ENCODE measurements at regions not wholly inside any gene's neighbourhood (a gene's known extent, or its start where the extent isn't known, plus 50 kb on each side); places are given as distances from the start of the nearest gene placed in this dataset.

DNA sequence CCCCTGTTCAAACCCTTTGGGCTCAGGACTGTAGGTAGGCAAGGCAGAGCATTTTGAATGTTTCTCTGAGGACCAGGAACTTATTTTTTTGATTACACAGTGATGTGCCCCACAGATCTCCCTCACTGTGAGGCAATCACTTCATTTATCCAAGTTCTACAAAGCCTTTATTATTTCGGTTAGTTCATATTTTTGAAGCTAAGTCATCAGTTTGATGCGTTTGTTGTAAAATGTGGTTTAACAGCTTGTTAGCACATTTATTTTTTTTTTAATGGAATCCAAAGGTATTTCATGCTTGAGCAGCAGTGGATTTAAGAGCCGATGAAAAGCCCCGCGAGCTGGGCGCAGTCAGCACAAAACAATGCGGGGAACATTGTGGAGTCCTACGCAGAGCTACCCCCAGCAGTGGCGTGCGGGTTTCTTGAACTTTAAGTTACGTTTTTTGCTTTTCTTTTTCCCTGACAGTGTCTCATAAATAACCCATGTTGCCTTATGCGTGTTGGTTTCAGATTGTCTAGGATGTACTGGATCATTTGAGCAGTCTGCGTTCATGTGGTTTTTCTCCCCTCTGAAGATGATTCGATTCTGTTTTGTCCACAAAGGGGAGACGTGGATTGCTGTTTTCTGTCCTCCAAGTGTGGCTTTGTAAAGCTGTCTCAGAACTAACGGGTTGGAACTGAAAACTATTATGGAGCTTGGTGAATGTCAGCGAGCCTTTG is 233.6 kb upstream of the BMP2 start:
- DNase-seq = no peak

DNA sequence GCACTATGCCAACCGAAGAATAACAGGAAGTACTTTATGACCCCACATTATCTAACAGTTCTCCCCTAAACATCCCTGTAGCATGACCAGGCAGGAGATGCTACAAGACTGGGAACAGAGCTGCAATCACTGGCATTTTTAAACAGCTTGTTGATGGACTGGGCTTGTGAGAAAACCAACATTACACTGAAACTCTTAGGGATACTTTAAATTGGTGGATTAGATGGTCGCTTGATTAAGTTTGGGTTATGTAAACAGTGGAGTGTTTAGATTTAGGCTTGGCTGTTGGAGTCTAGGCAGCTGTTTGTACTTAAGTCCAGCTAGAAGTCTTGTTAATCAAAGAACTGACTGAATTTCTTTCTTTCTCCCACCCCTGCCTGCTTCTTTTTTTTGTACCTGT is 234.1 kb upstream of the BMP2 start:
- no peak for DNase-seq

DNA sequence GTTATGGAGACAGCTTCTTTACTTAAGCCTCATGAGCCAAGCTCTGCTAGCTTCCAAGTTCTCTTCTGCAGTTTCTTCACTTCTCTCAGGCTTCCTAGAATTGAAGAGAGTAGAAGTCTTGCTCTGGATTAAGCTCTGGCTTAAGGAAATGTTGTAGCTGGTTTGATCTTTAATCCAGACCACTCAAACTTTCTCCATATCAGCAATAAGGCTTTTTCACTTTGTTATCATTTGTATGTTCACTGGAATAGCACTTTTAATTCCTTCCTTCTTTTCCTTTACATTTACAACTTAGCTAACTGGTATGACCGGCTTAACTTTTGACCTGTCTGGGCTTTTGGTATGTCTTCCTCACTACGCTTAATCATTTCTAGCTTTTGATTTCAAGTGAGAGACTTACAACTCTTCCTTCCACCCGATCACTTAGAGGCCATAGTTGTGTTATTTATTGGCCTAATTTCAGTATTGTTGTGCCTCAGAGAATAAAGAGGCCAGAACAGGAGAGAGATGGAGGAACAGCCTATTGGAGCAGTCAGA is 236.6 kb upstream of the BMP2 start:
- DNase-seq = peak; percentile 3

DNA sequence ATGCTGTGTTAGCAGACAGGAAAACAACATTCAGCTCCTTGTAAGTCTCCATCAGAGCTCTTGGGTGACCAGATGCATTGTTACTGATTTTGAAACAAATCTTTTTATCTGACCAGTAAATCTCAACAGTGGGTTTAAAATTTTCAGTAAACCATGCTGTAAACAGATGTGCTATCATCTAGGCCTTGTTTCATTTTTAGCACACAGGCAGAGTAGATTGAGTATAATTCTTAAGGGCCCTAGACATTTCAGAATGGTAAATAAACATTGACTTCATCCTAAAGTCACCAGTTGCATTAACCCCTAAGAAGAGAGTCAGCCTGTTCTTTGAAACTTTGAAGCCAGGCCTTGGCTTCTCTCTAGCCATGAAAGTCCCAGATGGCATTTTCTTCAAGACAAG is 237.2 kb upstream of the BMP2 start:
- no peak for DNase-seq

DNA sequence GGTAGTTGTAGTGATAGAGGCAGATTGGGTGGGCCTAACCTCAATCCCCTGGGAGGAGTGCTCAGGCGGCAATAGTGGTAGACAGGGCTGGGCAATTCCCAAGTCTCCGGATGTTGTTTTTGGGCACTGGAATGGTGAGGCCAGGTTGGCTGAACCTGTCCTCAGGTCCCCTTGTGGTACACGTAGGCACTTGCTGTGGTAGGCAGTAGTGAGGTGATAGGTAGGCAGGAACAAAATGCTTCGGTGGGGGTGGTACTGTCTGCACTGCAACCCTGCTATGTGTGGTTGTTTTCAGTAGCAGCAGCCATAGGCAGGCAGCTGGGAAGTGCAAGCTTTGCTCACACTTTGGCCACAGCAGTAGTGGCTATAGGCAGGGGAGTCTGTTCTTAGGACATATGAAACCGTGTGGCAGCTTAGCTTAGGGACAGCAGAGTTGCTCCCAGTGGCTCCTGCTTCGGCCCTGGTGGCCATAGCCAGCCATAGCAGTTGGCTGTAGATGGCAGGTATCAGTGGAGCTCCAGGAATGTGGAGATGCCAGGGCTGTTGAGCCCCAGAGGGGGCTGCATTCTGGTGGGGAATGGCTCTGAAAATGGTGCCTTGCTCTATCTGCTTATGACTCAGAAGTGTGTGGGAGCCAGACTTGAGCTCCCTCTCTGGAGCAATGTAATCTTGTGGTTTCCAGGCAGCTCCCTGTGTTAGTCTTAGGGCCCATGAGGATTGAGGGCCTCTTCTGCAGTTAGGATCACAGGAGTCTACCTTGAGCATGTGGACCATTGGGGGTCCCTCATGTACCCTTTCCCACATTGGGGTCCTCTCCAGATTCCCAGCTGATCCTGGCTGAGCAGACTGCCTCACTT is 241.8 kb upstream of the BMP2 start:
- DNase-seq = no peak

DNA sequence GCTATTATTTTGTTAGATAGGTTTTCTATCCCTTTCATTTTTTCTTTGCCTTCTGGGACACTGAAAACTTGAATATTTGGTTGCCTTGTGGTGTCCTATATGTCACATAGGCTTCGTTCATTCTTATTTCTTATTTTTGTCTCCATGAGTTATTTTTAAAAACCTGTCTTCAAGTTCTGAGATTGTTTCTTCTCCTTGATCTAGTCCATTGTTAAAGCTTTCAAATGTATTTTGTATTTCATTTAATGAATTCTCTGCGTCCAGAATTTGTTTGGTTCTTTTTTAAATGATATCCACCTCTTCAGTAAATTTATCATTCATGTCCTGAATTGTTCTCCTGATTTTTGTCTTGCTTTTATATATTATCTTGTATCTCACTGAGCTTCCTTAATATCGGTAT is 243.2 kb upstream of the BMP2 start:
- no peak for DNase-seq

DNA sequence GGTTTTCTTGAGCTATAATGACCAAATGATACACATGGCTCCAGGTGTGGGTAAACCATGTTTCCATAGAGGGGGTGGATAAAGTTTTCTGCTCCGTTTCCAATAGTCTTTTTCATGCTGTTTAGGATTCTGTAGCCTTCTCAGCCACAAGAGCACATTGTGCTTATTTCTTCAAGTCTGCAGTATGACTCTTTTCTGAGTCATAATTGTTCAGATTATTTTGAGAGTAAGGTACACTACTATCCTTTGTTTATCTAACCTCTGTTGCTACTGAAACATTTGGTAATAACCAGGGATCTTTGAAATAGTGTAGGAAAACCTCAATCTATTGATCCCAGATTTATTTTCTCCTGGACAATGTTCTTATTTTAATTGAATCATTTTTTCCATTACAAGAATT is 247.9 kb upstream of the BMP2 start:
- no peak for DNase-seq

DNA sequence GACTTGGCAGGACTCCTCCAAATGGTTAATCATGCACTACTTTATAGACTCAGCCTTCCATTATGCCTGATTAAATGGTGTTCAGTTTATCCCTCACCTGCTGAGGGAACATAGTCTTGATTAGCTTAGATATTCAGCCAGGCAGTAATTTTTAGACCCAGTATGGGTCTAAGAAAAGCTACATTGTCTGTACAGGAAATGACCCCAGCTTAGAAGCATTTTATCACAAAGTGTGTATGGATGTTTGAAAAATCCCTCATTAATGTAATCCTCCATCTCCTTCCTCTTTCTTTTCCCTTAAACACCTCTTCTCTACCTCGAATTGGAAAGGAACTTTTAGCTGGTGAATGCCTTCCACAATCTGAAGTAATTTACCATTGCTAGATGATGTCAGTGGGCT is 252.2 kb upstream of the BMP2 start:
- DNase-seq = no peak

DNA sequence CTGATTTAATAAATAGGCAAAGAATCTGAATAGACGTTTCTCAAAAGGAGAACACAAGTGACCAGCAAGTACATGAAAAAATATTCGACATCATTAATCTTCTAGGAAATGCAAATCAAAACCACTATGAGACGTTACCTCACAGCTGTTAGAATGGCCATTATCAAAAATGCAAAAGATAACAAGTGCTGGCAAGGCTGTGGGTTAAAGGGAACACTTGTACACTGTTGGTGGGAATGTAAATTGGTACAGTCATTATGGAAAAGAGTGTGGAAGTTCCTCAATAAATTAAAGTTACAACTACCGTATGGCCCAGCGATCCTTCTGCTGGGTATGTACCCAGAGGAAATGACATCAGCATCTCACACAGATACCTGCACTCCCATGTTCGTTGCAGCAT is 253.9 kb upstream of the BMP2 start:
- no peak for DNase-seq

DNA sequence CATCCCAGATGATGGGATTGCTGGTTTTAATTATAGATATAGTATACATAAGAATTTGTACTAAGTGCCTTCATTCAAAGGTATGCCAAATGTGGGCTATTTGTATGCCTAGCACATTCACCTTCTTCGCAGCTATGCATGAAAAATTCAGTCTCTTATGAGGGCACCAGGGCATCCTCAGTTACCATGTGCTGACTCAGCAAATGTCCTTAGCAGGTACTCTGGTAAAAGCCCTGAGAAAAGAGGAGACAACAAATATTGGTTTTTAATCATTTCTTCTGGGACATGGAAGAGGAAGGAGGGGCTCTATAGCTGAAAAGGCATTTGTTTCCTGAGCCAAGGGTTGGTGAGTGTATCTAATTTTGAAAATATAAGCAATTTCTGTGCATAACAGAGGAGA is 258.1 kb upstream of the BMP2 start:
- no peak for DNase-seq

DNA sequence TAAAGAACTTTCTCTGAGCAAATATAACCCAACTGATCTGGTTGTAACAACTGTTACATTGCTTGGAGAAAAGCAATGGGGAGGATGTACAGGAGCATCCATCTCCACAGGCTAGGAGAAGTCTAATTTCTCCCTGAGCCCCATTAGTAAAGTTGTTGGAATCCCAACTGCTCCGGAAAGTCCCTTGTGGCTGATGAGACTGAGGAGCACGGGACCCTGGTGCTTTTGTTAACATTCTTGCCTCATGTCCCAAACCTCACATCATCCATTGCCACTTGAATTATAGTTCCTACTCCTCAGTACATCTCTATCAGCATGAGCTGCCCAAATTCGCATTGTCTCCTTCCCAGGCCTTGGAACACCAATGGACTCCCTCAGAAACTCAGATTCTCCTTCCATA is 260.6 kb upstream of the BMP2 start:
- no peak for DNase-seq

DNA sequence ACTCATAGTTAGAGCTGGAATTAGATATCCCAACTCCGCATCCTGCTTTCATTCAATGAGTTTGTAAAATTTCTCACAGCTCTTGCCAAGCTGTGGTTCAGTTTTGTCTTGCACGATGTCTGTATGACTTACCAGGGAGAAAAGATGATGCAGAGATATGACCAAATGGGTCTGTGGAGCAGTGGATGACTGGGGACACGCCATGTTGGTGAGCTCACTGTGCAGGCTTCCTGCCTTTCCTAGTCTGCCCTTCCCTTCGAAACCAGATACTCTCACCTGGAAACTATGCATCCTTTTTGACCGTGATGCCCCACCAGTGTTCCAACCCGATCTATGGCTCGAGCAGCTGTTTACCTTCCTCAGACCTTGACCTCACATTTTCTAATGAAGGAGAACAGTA is 262.7 kb upstream of the BMP2 start:
- no peak for DNase-seq

DNA sequence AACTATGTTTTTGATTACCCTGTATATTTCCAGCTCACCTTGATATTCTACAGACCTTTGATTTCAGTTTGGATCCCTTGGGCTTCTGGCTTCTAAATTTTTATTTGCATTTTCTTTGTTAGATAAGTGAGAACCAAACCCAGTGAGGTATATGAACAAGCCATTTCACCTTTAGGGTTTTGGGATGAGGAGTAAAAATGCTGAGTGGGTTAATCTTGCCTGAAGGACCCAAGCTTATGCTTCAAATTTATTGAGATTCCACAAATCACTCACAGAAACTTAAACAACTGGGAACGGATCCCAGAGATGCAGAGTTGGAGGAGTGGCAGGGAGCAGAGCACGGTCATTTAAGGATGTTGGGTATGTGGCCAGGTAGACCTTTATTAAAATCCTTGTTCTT is 263.3 kb upstream of the BMP2 start:
- no peak for DNase-seq

DNA sequence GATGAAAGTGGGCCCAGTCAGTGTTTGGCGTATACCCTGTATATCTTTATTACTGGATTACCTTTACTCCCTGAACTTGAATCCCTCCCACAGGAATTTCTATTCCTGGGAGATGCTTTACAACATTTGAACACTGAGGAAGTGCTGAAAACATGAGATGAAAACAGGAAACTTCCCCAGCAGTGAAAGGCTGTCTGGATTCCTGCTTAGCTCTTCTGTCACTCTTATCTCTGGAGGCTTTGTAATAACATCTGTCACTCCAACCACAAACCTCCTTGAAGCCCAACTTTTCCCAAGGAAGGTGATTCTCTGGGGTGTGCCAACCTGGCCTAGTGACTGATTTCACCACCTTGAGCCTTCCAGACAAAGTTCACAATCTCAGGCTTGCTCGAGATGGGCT is 264.5 kb upstream of the BMP2 start:
- DNase-seq = no peak

DNA sequence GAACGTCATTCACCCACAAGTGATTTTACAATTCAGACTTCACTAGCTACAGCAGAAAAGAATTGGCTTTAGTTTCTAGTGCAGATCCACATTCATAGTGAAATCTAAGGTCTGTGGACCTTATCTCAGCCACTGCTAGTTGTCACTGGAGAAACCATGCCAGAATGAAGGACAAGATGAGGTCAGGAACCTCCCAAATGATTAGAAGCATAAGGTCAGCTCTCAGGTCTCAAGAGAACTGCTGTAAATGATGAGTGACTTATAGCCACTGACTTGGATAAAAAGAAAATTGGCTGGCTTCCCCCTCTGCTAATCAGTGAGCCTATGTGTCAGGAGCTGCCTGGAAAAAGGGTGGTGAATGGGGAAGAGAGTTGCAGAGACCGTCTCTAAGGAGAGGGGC is 265.3 kb upstream of the BMP2 start:
- no peak for DNase-seq

DNA sequence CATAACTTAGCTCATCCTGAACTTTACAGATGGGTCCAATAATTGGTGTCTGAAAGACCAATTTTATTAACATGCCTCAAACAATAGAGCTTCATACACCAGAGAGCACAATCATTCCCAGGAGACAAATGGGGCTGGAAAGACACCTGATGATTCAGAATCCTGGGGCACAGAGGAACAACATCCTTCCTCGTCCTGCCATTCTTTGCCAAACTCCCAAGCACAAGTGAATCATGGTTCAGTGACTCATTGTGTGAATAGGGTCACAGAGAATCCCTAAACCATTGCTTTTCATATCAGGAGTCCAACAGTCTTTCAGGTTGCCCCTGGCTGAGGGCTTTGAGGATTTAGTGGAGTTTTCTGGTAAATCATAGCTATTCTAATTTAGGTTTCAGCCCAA is 266.4 kb upstream of the BMP2 start:
- no peak for DNase-seq

DNA sequence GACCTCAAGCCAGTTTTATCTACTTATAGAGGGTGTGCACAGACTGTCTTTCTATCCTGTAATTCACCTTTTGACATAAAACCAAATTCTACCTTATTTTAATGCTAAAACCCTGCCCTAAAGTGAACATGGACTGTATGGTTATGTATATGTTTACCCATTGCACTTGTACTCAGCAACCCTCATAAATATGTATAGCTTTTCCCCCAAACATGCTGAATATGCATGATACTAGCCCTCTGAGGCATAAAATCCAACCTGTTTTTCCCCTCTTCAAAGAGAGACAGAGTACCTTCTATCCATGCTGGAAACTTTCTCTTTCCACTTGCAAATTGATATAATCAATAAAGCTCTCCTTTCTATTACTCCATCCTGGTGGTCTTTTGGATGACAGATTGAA is 267.9 kb upstream of the BMP2 start:
- DNase-seq = no peak

DNA sequence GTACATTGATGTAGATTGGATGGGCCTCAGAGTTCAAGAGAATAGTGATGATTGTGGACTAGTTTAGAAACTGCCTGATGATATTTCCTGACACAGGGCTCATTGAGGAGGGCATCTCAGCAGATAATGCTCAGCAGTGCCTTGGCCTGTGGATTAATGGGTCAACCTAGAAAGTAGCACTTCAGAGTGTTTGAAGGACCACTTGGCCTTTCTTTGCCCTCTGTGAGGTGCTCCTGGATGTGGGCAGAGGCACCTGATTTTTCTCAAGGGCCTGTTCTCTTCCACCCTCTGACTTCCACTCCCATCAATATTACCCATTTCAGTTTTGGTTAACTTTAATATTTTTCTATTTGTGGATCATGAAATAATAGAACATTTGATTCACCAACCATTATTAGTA is 270.6 kb upstream of the BMP2 start:
- DNase-seq = no peak

DNA sequence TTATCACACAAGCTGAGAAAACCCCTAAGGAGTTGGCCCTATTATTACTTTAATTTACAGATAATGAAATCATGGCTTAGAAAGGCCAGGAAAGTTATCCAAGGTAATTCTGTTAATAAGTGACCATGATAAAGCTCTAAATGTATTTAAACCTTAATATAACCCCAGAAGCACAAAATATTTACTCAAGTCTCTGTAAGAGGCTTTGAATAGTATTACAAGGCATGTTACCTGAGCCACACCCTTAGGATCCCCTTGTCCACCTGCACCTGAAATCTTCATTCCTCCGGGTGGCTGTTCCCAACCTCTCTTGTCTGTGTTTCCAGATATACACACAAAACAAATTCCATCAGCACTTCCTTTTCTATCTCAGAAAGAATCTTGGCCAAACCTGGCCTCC is 271.6 kb upstream of the BMP2 start:
- no peak for DNase-seq

DNA sequence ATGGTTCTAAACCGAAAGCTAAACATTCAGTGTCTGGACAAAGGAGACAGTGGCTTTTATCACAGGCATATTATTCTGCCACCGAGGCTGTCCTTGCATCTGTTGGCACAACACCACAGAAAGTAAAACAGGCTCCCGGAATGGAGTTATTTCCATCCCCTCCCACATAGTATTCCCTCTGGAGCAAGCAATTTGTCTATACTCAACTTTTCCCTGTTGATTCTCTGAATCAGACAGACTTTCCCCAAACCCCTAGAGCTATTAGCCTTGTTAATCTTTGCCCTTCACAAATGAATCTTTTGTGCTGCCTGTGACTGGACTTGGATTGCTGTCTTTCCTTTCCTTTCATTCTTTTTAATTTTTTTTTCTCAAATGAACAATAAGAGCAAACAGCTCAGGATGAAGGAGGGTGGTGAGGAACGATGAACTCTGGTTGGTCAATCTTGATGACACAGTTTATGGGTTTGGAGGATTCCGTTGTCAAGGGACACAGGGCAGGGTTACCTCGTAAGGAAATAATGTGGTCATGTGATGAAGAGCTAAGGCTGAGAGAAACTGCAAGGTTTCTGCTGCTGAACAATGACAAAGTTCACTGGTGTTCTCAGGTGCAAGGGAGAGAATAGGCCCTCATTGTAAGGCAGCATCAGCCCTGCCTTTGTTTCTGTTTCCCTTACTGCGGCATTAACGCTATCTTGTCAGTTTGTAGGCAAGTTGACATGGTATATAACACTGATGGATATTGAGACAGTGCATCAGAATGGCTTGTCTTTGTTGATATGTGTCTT is 275.0 kb upstream of the BMP2 start:
- DNase-seq = no peak

DNA sequence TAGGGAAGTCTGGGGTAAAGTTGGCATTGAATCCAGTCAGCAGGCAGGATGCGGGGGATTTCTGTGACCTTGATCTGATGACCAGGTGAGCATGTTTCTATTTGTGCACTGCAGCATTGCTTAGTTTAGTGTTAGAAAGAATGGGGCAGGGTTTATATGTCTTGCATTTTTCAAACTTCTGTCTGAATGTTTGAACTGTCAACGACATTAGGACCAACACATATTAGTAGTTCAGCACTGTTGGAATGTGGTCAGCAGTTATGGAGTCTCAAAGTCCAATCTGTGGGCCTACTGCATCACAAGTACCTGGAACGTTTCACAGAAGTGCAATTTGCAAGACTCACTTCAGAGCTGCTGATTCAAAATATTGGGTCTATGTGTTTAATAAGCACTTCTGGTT is 276.6 kb upstream of the BMP2 start:
- no peak for DNase-seq

DNA sequence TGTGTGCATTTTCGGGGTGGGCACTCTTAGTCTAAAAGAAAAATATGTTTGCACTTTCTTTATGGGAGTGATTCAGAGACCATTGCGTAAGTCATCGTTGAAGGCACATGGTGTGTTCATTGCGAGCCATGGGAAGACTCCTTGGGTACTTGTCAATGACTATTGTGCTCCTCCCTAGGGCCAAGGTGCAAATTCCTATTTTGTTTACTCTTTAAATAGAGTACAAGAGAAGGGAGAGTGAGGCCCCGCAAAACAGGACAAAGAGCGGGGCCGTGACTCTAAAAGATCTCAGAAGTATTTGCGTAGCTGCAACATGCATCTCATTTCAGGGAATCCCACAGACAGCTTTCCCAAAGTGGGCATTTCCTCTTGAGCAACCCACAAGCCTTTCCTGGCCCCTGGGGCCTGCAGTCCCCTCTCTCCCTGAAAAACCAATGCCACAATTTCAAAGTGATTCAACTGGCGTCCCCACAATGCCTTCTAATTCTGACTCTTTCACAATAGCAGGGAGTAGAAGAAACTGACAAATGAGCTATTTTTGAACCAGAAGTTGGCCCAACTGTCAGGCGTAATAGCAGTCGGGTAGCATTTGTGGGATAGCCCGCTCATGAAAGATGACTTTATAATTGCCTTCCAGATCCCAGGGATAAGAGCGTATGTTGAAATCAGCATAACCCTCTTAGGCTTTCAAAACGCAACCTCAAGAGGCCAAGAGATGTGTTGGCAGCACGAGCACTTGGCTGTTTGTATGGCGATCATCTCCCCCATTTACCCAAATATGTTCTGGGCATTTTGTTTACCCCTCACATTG is 277.9 kb upstream of the BMP2 start:
- DNase-seq = no peak

DNA sequence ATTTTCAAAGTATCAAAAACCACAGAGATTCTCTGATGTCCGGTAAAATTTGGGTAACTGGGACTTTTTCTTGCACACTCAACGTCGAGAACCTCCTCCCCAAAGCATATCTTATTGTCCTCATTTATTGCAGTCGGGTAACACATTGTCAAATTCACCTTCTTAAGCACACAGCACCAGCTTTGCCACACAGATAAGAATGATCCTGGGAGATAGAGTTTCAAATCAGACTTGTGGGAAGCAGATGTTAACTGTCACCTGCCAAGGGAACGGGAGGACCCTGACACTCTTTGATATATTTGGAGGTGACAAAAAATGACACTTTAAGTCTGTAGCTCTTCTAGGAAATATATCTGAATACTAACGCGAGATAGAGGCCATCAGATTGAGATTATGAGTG is 282.1 kb upstream of the BMP2 start:
- no peak for DNase-seq

All from activated CD4-positive, alpha-beta T cell treated with anti-CD3 and anti-CD28 coated beads, Interleukin-2, amount 50 U/mL, for 16 hours (primary cell).